ENCODE measurements at regions not wholly inside any gene's neighbourhood (a gene's known extent, or its start where the extent isn't known, plus 50 kb on each side); places are given as distances from the start of the nearest gene placed in this dataset.

GRCh38 chr3:76920511-76920910 is 119.4 kb upstream of the ROBO2 start:
- no peak for TF ChIP-seq CTCF (IDR thresholded peaks at IDR 0.05)
- TF ChIP-seq EZH2 (IDR thresholded peaks at IDR 0.05): no peak
- TF ChIP-seq EZH2phosphoT487 (IDR thresholded peaks at IDR 0.05): no peak
- no peaks in the 10 kb centered on the region for H3K79me2 ChIP-seq (ENCODE audit: low read depth)
- Mint-ChIP-seq H3K4me3 (no peak overlapping the region), H3K9me3 (no peaks in the 10 kb centered on the region), H3K27ac (no peak overlapping the region), H3K36me3 (no peaks in the 10 kb centered on the region), H3K27me3 (ENCODE audit: insufficient read depth, low read depth) (peaks cover 2% of the 10 kb centered on the region), H3K4me1 (no peaks in the 10 kb centered on the region)
- H2AFZ ChIP-seq (replicated peaks): no peak overlapping the region
- H3K9me3 ChIP-seq (ENCODE audit: low read depth): no peaks in the 10 kb centered on the region
- no peaks in the 10 kb centered on the region for H3F3A ChIP-seq (ENCODE audit: low read depth)
- H3K36me3 ChIP-seq: no peaks in the 10 kb centered on the region
- H3K4me1 ChIP-seq: no peaks in the 10 kb centered on the region
- no peaks in the 10 kb centered on the region for H3K27me3 ChIP-seq
- H4K20me1 ChIP-seq (ENCODE audit: low read depth): no peaks in the 10 kb centered on the region
- H3K4me2 ChIP-seq: no peak overlapping the region
- no peak overlapping the region for H3K4me3 ChIP-seq
- no peak overlapping the region for H3K9ac ChIP-seq
- DNase-seq (ENCODE audit: low spot score): no peak
- H3K27ac ChIP-seq: no peak overlapping the region

DNA sequence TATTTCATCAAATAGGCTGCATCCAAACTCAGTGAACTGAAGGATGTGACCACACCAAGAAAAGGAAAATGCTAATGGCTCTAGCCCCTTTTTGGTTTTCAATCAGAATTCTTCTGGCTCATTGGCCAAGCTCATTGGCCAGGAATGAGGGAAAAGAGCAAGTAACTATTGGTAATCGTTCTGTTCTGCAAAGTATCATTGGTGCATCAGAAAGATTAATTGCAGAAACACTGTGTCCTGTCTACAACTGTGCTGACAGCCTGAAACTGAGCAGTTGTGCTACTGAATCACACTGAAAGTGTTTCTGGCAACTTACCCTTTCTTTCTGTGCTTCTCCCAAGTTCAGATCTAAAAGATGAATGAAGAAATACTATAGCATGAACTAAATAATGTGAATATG is 116.4 kb upstream of the ROBO2 start:
- Mint-ChIP-seq H3K27ac (no peak overlapping the region), H3K36me3 (no peaks in the 10 kb centered on the region), H3K9me3 (no peaks in the 10 kb centered on the region), H3K4me3 (no peak overlapping the region), H3K4me1 (no peaks in the 10 kb centered on the region), H3K27me3 (ENCODE audit: insufficient read depth, low read depth) (peaks cover 2% of the 10 kb centered on the region)
- no peaks in the 10 kb centered on the region for H3F3A ChIP-seq (ENCODE audit: low read depth)
- no peaks in the 10 kb centered on the region for H3K9me3 ChIP-seq (ENCODE audit: low read depth)
- H2AFZ ChIP-seq (replicated peaks): no peak overlapping the region
- no peak overlapping the region for H3K27ac ChIP-seq
- H3K4me3 ChIP-seq: no peak overlapping the region
- no peak for DNase-seq (ENCODE audit: low spot score)
- H3K4me1 ChIP-seq: no peaks in the 10 kb centered on the region
- H3K27me3 ChIP-seq: no peaks in the 10 kb centered on the region
- H3K79me2 ChIP-seq (ENCODE audit: low read depth): no peaks in the 10 kb centered on the region
- H3K36me3 ChIP-seq: no peaks in the 10 kb centered on the region
- no peak overlapping the region for H3K4me2 ChIP-seq
- TF ChIP-seq EZH2 (IDR thresholded peaks at IDR 0.05) (no peak), CTCF (IDR thresholded peaks at IDR 0.05) (no peak), EZH2phosphoT487 (IDR thresholded peaks at IDR 0.05) (no peak)
- H3K9ac ChIP-seq: no peak overlapping the region
- no peaks in the 10 kb centered on the region for H4K20me1 ChIP-seq (ENCODE audit: low read depth)

GRCh38 chr3:76930712-76931111 is 109.2 kb upstream of the ROBO2 start:
- no peaks in the 10 kb centered on the region for H3K36me3 Mint-ChIP-seq
- Histone ChIP-seq H3K4me3 (no peak overlapping the region), H3K4me2 (peak overlapping the region; percentile 37), H3K9ac (no peak overlapping the region), H3K36me3 (no peaks in the 10 kb centered on the region), H2AFZ (replicated peaks) (peak overlapping the region; percentile 42), H3K4me1 (peaks cover 8% of the 10 kb centered on the region), H3K9me3 (ENCODE audit: low read depth) (no peaks in the 10 kb centered on the region), H3K27me3 (no peaks in the 10 kb centered on the region), H3K79me2 (ENCODE audit: low read depth) (no peaks in the 10 kb centered on the region), H3F3A (ENCODE audit: low read depth) (peaks cover 4% of the 10 kb centered on the region), H4K20me1 (ENCODE audit: low read depth) (no peaks in the 10 kb centered on the region), H3K27ac (peak overlapping the region; percentile 21)
- peak; percentile 16 for DNase-seq (ENCODE audit: low spot score)
- H3K4me3 Mint-ChIP-seq: no peak overlapping the region
- TF ChIP-seq CTCF (IDR thresholded peaks at IDR 0.05) (no peak), EZH2phosphoT487 (IDR thresholded peaks at IDR 0.05) (no peak), EZH2 (IDR thresholded peaks at IDR 0.05) (no peak)
- no peak overlapping the region for H3K27ac Mint-ChIP-seq
- peaks cover 3% of the 10 kb centered on the region for H3K4me1 Mint-ChIP-seq
- no peaks in the 10 kb centered on the region for H3K27me3 Mint-ChIP-seq (ENCODE audit: insufficient read depth, low read depth)
- no peaks in the 10 kb centered on the region for H3K9me3 Mint-ChIP-seq
